22Rv1 (cell line): ENCODE measurements at regions not wholly inside any gene's neighbourhood (a gene's known extent, or its start where the extent isn't known, plus 50 kb on each side); places are given as distances from the start of the nearest gene placed in this dataset.

Experiments
- CTCF ChIP-seq: fragments of 450-650 bp; IDR thresholded peaks from 2 replicates; pipeline ENCODE4 v1.5.1; 2017; ENCODE audit warnings: mild to moderate bottlenecking
- ZFX ChIP-seq: fragments of 450-650 bp; IDR thresholded peaks from 2 replicates; pipeline ENCODE4 v1.6.1; 2017; ENCODE audit warnings: antibody characterized with exemption, borderline replicate concordance

DNA sequence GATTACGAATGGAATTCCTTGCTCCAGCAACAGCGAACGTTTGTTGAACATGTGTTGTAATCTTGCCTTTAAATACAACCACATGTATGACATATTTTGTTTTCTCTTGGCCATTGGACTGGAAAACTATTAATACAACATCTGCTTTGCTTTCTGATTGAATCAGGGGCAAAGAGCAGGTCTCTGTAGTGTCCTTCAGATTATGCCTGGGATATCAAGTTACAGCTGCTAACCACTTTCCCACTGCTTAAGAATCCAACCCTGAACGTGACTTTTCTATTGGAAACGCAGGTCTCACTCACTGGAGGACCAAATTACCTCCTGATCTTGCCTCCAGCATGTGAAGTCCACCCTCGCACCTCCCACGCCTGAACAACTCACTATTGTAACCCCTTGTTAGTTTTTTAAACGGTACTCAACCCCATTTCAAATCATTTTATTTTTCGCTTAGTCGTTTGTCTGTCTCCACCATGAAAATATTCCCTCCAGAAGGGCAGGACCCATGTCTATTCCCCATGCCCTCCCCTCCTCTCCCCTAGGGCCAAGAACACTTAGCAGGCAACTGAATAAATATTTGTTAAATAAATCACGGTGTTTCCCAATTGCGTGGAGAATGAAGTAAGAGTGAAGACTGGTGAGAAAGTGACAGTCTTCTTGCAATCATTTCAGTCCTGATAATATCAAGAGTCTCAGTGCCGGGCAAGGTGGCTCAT lies 57.4 kb upstream of the MRTFB start:
- TF ChIP-seq CTCF (no peak), ZFX (no peak)
